GM18507 (cell line): ENCODE measurements at regions not wholly inside any gene's neighbourhood (a gene's known extent, or its start where the extent isn't known, plus 50 kb on each side); places are given as distances from the start of the nearest gene placed in this dataset.

Experiments used
- DNase-seq: peaks from one replicate; pipeline ENCODE4 v3.0.0; 2011; ENCODE audit warnings: low read depth; ENCODE audit not compliant: insufficient read length; ENCODE audit errors: extremely low spot score
- FAIRE-seq: peaks from 2 replicates; lab custom pipeline; 2011; peaks lifted over from hg19 to GRCh38; lab: Jason Lieb, UNC

DNA sequence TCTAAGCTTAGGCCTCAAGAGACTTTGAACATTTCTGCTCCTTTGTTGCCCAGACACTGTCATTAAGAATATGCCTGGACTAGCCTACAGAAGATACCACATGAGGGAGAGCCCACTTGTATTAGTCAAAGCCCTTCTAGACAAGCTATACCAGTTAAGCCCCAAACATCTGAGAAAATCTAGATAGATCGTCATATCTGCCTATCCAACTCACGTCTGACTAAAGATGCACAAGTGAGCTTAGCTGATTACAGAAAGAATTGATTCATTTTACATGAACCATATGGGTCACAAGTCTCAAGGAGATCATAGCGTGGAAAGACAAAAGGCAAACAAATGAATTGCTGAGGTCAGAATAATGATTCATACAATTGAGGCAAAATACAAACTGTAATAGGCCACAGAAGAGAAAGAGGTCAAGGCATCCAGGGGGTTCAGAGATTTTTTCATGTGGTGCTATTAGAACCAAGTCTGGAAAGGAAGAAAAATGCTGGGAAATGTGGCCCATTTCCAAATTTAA, 1155.5 kb upstream of the TENM4 start:
- DNase-seq: no peak
- FAIRE-seq: no peak

- FAIRE-seq (no peak), DNase-seq (no peak)
These were observed 1154.2 kb upstream of the TENM4 start for GRCh38 chr11:80595011-80595410.

DNA sequence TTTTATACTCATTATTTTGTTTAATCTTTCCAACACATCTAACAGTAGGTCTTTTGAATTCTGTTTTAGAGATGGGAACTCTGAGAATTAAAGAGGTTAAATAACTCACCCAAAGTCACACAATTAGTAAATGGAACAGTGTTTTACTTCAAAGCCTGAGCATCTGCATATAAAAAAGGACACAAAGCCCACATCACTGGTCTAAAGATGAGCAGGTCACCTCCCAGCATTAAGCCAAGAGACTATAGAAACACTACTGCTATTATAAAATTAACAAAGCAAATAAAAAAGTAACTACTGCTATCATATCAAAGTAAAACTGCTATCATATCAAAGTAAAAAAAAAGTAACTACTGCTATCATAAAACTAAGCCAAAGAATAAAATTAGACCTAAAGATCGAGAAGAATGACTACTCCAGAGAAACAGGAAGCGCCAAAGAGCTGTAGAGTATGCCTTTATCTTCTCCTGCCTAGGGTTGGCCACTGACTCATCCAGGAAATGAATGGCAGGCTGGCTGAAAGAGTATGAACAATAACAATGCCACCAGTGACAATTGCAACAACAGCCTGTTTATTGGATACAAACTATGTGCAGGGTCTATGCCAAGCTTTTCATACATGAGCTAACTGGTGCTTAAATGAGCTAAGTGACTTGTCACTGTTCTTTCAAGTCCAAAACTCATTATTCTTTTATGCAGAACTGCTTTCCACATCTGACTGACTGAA, 1153.0 kb upstream of the TENM4 start:
- FAIRE-seq: no peak
- DNase-seq: no peak

- FAIRE-seq (no peak), DNase-seq (no peak)
These were observed 1151.7 kb upstream of the TENM4 start for GRCh38 chr11:80592546-80592945.

DNA sequence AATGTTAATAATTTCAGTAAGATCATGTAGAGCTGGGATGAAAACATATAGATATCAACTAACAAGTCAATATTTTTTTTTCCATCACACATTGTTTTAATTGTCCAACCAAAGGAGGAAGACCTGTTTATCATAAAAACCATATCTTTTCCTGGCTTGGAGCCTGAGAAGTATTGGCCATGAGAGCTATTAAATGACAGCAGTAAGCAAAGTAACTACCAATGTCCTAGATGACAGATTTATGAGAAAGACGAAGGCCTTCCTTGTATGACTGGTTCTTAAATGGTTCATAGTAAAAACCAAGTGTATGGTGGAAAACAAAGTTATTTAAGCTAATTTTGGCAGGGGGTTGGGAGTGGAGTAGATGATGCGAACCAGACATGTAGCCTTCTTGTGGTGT, 1147.1 kb upstream of the TENM4 start:
- DNase-seq (no peak), FAIRE-seq (no peak)

DNA sequence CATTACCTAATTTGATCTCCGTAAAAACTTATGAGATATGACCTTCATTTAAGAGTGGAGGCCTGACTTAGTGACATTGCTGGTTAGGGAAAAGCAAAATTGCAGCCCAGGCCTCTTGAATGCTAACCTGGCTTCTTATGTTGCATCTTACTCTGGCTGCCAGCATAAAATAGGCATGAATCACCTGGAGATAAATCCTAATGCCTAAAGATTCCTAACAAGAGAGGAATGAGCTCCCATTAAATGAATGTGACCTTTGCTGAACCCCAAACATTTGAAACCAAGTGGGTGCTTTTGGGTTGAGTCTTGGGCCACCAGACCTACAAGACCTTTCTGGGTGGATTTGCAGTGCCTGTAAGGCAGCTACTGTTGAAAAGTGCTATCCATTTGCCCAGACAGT, 1145.6 kb upstream of the TENM4 start:
- no peak for FAIRE-seq

GRCh38 chr11:80584661-80585060, 1143.8 kb upstream of the TENM4 start:
- FAIRE-seq (no peak), DNase-seq (no peak)

More for the DNA sequence above, 1145.6 kb upstream of the TENM4 start:
- DNase-seq: no peak

- no peak for FAIRE-seq
- DNase-seq: no peak
These were observed 1129.0 kb upstream of the TENM4 start for GRCh38 chr11:80569832-80570231.

GRCh38 chr11:80565231-80565630, 1124.4 kb upstream of the TENM4 start:
- FAIRE-seq: no peak
- no peak for DNase-seq

GRCh38 chr11:80562523-80563125, 1121.8 kb upstream of the TENM4 start:
- FAIRE-seq: no peak
- no peak for DNase-seq

DNA sequence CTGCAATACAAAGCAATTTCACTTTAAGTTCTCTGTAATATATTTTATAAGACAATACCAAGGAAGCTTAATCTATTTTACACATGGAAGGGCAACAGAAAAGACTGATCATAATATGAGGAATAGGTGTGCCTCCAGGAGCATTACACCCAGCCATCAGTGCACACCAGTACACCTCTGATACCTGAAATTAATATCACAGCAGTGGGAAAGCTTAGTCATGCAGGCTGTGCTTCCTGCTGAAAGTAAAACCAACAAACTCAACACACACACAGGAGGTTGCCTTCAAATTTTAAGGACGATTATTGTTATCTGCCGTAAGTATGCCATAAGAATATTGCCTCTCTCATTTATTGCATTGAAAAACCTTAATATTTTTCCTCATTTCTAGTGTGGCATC, 1119.1 kb upstream of the TENM4 start:
- FAIRE-seq (no peak), DNase-seq (no peak)

GRCh38 chr11:80553565-80553964, 1112.7 kb upstream of the TENM4 start:
- no peak for DNase-seq

DNA sequence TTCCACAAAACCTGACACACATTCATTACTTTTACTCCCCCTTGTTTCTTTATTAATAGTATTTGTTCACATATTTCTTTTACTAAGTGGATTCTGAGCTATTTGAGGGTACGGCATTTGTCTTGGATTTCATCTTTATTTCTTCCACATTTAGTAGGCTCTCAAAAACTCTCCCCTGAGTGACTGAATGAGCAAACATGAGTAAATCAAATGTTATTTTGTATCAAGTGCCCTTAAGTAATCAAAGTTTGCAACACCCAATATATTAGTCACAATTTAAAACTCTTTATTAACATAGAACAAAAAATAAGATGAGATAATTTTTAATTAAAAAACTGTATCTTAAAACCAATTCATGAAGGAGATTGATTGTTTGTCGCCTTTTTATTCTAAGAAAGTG, 1101.9 kb upstream of the TENM4 start:
- FAIRE-seq (no peak), DNase-seq (no peak)

More at GRCh38 chr11:80553565-80553964, 1112.7 kb upstream of the TENM4 start:
- FAIRE-seq: no peak

DNA sequence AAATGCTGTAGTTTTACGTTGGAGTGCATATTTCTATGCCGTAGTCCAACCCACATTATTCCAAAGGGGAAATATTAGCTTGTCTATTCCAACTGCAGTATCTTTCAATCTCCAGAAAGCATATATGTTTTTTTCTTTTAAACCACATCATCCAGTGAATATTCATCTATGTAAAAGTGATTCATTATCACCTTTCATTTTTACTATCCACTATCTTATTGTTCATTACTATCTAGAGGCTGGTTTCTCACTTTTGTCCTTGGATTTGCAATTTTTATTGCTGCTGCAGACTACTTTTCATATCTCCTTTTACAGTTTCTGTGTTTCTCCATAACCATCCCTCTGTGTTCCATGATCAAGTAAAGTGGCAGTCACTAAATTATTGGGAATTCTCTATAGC, 1097.2 kb upstream of the TENM4 start:
- FAIRE-seq: no peak
- no peak for DNase-seq

GRCh38 chr11:80533463-80533862, 1092.6 kb upstream of the TENM4 start:
- FAIRE-seq: no peak
- DNase-seq: no peak

DNA sequence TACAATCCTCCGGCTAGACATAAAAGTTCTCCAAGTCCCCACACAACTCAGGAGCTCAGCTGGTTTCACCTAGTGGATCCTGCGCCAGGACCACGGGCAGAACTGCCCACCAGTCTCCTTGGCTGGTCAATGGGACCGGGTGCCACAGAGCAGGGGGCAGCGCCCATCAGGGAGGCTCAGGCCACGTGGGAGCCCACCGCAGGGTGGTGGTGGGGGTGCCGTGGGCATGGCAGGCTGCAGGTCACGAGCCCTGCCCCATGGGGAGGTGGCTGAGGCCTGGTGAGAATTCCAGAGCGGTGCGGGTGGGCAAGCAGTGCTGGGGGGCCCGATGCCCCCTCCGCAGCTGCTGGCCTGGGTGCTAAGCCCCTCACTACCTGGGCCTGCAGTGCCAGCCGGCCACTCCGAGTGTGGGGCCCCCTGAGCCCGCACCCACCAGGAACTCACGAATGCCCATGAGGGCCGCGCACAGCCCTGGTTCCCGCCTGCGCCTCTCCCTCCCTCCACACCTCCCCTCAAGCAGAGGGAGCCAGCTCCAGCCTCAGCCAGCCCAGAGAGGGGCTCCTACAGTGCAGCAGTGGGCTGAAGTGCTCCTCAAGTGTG, 1091.9 kb upstream of the TENM4 start:
- no peak for FAIRE-seq
- no peak for DNase-seq

- DNase-seq: no peak
- no peak for FAIRE-seq
These were observed 1088.9 kb upstream of the TENM4 start for GRCh38 chr11:80529726-80530125.

- FAIRE-seq (no peak), DNase-seq (no peak)
These were observed 1085.0 kb upstream of the TENM4 start for GRCh38 chr11:80525663-80526405.

DNA sequence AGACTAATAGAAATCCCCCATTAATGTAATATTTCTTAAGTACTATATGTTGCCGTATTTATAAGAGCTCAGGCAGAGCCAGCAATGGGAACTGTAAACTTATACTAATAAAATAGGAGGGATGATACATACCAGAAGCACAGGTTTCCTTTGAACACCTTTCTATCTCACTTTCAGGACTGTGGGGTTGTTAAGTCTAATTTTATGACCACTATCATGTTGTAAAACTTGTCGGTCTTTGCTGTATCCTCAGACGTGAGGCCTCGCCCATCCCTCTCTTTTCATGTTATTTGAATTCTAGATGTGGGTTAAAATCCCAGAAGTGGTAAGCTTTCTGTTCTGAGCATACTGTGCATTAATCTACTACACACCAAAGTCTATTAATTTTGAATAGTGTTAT, 1083.5 kb upstream of the TENM4 start:
- no peak for FAIRE-seq
- no peak for DNase-seq

- no peak for DNase-seq
- no peak for FAIRE-seq
These were observed 1082.2 kb upstream of the TENM4 start for GRCh38 chr11:80523057-80523456.
